CD4-positive, alpha-beta T cell treated with Interleukin-17A for 1 hour (primary cell): ENCODE measurements at regions not wholly inside any gene's neighbourhood (a gene's known extent, or its start where the extent isn't known, plus 50 kb on each side); places are given as distances from the start of the nearest gene placed in this dataset.
"Not testable (repeated sequence)": the region's sequence is repeated elsewhere in the genome, so short reads cannot be mapped to it uniquely, and the experiment has no call there.

Experiments used
- DNase-seq: peaks from one replicate; pipeline ENCODE4 v3.0.0-alpha.2; 2020

- not testable (repeated sequence) for DNase-seq
Measured at GRCh38 chr22:48497743-48498520, 1329.7 kb downstream of the BRD1 start.

DNA sequence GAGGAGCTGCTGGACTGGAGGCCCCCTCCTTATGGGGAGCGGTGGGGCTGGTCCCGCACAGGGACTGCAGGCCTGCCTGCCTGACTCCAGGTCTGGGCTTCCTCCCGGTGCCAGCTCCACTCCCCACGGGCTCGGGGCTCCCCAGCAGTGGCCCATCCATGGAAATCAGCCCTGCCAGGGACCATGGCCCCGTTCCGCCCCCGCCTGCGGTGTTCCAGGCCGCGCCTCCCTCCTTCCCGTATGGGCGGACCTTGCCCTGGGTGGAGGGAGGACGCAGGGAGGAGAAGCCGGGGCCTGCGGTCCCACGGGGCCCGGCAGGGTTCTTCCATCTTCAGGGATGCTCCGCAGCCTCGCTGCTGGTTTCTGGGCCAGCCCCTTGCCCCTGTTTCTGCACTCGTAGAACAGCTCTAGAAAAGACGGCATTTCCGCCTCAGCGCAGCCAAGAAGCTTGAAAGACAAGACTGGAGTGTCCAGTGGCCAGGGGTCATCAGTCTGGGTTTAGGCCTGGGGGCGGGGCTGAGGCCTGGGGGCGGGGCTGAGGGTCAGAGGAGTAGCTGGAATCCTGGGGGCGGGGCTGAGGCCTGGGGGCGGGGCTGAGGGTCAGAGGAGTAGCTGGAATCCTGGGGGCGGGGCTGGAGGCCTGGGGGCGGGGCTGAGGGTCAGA lies 1330.6 kb downstream of the BRD1 start:
- no peak for DNase-seq

DNA sequence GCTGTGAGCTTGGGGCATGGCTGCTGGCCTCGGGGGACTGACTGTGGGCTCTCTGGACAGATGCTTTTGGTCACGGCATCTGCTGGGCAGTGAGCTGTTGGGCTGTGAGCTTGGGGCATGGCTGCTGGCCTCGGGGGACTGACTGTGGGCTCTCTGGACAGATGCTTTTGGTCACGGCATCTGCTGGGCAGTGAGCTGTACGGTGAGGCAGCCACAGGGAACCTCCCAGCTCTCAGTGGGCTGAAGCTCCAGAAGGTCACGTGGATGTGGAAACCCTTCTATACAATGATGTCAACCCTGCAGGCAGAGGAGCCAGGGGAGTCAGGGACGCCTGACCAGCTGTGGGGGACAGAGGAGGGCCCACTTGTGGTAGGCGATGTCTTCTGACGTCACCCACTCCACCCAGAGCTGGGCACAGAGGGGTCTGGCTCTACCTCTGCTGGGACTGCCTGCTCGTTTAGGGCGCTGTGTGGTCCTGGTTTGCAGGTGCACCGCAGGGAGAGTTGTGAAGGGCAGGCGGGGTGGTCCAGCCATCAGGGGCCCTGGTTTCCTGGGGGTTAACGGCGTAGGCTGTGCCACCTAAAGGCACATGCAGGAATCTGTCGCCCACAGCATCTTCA lies 1331.3 kb downstream of the BRD1 start:
- no peak for DNase-seq

GRCh38 chr22:48495751-48496080 lies 1332.0 kb downstream of the BRD1 start:
- DNase-seq, result no peak

- no peak for DNase-seq
Measured at GRCh38 chr22:48494968-48495750, 1332.5 kb downstream of the BRD1 start.

- no peak for DNase-seq
Measured at GRCh38 chr22:48494256-48494967, 1333.3 kb downstream of the BRD1 start.

- DNase-seq, result no peak
Measured at GRCh38 chr22:48493733-48494132, 1333.9 kb downstream of the BRD1 start.

DNA sequence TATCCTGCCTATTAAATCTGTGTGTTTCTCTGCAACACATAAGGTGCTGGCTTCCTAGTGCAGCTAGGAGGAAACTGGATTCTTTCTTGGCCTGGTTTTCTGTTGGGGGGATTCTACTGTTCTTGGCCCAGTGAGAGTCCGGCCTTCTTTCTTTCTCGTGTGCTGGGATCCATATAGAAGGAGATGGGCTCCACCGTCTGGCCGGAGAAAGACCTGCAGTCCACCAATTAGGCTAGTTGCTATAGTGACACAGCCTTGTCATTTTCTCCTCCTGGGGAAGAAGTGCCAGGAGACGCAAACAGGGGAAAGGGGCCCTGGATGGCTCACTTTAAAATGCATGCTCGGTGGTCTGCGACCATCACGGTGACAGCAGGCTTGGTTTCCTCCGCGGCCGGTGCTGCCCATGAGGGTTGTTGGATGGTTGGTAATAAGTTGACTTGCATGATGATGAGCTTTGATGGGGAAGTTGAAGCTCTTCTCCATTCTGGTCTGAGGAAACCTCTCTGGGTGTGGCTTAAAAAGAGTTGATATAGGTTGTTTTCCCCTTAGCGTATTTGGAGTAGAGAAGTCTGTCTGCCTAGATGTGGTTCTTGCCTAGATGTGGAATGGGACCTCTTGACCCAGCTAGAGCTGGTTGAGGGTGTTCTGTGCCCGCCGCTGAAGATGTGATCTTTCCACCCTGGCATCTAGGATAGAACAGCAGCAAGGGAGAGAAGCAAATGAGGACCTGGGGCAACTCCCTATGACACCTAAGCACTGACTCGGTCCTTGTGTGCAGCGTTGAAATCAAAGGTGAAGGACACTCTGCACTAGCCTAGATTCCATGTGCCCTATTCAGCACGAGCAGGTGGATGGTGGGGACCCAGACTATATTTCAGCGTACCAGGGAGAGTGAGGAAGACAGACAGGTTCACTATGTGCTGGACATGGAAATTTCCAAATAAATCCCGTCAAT lies 1335.0 kb downstream of the BRD1 start:
- DNase-seq, result peak; percentile 34

DNA sequence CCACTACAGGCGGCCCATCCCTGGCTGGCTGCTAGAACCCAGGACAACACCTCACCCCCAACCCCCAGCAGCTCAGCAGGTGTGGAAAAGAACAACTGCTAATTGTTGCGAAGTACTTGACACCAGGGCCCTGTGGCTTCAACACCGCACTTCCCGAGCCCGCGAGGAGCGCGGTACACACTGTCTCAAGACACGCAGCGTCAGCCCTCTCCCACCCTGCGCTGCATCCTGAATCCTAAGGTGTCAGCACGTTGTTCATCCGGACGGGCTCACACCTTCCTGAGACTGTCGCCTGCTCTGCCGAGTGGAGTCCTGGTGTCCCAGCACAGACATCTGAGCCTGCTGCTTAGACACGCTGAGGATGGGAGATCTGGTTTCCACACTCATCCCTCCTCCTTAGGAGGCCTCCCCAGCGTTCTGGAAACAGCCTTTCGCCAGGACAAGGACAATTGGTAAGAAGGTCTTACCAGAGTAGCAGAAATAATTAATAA lies 1336.2 kb downstream of the BRD1 start:
- no peak for DNase-seq

GRCh38 chr22:48490500-48491411 lies 1336.9 kb downstream of the BRD1 start:
- no peak for DNase-seq

DNA sequence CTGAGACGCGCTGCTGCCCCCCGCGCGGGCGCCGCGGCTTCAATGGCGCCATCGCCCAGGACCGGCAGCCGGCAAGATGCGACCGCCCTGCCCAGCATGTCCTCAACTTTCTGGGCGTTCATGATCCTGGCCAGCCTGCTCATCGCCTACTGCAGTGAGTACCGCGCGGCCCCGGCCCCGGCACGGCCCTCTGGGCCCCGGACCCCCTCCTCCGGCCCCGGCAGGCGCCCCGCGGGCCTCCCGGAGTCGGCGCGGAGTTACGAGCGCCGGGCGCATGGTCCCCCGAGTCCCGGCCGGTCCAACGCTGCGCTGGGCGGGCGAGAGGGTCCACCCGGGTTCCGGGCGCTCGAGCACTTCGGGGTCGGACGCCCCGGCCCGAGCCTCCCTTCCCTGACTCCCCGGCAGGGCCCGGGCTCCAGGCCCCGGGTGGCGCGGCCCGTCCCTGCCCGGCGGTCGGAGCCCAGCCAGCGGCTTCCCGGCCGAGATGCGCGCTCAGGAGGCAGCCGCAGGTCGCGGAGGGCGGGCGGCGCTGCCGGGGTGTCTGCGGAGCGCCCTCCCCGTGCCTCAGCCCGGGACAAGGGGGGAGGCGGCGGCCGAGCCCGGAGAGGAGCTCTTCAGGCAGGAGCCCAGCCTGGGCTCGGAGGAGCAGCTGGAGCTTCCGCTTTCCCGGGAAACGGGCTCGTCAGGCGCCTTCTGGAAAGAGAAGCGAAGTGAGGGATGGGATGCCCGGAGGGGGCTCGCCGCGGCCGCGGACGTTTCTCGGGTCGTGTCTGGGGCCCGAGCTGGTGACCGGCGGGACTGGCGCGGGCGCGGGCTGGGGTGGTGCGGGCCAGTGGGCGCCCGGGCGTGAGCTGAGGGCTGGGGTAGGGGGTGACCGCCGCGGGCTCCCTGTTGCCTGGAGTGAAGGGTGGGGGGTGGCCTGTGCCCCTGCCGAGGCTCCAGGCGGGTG lies 1337.8 kb downstream of the BRD1 start:
- DNase-seq, result no peak

DNA sequence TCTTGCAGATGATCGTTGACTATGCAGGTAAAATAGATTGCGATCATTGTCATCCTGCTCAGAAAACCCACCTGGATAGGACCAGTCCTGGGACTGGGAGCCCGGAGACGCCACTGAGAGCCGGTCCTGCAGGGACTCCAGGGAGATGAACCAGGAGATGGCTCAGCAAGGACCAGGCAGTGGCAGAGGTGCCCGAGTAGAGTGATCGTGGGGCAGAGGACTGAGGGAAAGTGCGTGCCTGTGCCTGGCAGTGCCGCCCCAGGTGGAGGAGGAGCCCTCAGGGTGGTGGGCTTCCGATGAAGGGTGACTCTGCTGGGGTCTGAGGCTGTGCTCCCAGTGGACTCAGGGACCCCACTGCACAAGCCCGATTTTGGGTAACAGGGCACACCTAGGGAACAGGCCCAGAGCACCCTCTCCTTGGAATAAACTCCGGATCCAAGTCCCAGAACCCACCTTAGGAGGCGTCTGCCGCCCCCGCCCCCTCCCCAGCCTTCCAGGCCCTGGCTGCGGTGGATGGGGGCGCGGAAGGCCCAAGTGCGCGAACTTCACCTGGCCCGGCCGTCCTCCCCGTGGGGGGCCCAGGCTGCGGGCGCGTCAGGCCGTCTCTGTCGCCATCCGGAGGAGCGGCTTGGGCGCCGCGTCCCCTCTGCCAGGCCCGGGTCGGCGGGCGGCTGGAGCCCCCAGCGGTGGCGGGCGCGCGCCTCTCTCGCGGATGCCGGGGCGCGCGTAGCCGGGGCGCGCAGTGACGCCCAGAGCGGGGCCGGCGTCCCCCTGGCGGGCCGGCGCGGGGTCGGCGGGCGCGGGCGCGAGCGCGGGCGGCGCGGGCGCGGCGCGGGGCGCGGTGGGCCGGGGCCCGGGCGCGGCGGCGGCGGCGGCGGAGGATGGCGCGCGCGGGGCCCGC lies 1338.8 kb downstream of the BRD1 start:
- no peak for DNase-seq

- DNase-seq, result no peak
Measured at GRCh38 chr22:48488149-48488551, 1339.5 kb downstream of the BRD1 start.

GRCh38 chr22:48486558-48486957 lies 1341.1 kb downstream of the BRD1 start:
- DNase-seq, result no peak

DNA sequence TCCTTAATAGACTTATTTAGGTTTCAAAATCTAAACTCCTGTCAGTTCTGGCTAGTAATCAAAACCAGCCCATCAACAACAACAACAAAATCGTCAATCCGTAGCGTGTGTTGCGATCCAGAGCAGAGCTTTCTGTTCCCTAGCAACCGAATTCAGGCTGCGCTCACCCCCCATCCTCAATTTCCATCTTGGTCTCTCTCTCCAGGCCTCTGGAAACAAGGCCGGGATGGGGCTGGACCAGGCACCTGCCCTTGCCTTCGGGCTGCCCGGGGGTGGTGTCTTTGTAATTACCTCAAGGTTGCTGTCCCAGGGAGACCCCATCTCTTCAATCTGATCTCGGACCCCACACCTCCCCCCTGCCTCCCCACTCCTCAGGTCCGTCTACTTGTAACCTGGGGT lies 1341.5 kb downstream of the BRD1 start:
- no peak for DNase-seq

- no peak for DNase-seq
Measured at GRCh38 chr22:48485149-48486133, 1342.2 kb downstream of the BRD1 start.
